ENCODE measurements at regions not wholly inside any gene's neighbourhood (a gene's known extent, or its start where the extent isn't known, plus 50 kb on each side); places are given as distances from the start of the nearest gene placed in this dataset.
"Not testable (repeated sequence)": the region's sequence is repeated elsewhere in the genome, so short reads cannot be mapped to it uniquely, and the experiment has no call there.

DNA sequence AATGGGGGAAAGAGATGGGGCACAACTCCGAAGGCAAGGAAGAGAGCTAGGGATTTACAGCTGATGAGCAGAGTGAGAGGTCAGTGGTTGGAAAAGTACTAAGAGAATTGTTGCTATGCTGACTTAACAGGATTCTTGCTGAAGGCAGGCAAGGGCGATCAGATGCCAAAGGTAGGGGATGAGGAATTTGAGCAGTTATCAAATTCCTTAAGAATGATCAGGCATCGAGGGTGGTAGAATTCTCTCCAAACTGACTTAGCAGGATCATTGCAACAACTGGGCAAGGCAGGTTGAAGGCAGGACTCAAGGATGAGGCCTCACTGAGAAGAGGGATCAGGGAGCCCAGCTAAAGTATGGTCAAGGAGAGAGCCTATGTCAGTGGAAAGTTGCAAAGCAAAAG, 171.0 kb downstream of the HSD17B3 start:
- no peak for DNase-seq

DNA sequence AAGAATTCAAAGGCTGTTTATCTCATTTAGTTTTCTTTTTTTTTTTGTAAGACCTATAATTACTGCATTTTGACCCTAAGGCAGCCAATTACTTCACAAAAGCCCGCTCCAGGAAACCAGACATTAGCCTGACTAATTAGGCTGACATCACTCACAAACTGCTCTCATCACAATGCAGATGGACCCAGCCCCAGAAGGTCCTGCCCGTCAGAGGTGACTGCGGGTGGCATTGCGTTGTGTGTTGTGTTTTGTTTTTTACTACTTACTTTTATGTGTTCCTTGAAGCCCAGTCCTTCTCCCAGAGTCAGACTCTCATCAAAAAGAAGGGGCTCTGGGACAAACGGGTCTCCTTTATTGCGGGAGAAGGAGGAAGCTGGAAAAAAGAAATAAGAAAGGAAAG, 172.2 kb downstream of the HSD17B3 start:
- no peak for DNase-seq

DNA sequence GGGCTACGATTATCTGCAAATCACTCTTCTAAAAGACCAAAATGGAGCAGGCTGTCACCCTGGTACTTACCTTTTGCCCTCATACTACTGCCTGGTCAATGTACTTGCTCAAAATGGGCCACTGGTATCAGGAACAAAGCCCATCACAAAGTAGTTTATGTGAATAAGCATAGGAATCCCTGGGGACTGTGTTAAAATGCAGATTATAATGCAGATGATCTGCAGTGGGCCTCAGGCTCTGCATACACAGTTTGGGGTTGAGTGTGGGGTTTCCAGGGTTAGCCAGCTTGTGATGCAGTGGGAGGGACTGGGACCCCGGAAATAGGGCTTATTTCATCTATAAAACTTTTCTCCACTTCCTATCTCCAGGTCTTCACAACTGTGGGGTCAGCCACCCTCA, 173.1 kb downstream of the HSD17B3 start:
- DNase-seq, result no peak

DNA sequence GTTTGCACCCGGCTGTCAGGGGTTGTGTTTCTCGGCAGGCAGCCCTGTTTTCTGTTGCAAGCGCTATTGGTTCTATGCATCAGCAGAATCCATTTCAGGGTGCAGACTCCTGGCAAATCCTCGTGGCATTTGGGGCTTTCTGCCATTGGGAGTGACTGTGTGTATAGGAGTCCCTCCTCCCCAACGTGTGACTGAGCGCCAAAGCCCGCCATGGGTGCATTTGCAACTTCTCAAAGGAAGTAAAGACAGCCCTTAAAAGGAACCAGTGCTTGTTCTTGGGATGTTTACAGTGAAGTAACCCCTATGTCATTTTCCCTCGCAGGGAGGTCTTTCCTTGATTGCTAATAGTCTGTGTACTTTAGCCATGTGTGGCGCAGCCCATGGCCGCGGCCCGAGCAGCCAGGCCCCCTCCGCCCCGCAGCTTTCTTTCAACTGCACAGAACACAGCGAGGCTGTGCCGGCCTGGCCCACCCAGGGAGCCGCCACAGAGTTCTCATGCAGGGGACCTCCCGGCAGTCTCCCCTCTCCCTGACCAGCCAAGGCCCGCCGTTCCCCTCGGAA, 175.6 kb downstream of the HSD17B3 start:
- DNase-seq, result no peak

DNA sequence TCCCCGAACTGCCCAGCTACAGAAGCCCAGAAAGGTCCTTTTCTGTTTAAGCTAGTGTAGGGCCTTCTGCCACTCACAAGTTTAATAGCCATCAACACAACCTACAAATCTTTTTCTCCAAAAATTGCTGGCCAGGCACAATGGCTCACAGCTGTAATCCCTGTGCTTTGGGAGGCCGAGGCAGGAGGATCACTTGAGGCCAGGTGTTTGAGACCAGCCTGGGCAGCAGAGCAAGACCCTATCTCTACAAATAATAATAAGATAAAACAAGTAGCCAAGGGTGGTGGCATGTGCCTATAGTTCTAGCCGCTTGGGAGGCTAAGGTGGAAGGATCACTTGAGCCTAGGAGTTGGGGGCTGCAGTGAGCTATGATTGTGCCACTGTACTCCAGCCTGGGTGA, 176.4 kb downstream of the HSD17B3 start:
- no peak for DNase-seq

DNA sequence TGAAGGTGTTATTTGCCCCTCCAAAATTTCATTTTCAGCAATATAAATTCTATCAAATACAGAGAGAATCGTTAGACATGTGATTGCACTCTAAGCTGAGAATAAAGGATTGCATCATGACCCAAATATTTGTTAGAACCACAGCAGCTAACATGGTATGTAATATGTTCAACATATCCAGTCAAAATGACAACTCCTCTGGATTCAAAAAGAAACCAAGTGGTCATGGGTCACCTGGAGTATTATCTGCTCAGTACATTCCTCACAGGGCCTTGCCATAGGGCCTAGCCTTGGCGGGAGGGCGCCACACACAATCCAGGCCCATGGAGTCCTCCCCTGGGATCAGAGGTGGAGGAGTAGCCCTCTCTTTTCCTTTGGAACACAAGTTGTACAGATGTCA, 179.2 kb downstream of the HSD17B3 start:
- DNase-seq, result no peak

DNA sequence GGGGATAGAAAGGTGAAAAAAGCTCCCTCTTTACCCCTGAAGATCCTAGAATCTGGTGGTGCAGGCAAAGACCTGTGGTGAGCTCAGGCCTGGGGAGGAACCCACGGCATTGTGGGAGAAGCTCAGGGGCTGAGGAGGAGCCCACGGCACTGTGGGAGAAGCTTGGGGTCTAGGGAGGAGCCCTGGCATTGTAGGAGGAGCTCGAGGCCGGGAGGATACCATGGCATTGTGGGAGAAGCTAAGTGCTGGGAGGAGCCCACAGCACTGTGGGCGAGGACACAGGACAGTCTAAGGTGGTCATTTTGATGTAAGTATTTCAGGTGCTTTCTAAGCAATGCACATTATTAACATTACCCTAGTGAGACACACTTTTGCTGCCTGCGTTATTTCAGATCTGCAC, 179.7 kb downstream of the HSD17B3 start:
- no peak for DNase-seq

DNA sequence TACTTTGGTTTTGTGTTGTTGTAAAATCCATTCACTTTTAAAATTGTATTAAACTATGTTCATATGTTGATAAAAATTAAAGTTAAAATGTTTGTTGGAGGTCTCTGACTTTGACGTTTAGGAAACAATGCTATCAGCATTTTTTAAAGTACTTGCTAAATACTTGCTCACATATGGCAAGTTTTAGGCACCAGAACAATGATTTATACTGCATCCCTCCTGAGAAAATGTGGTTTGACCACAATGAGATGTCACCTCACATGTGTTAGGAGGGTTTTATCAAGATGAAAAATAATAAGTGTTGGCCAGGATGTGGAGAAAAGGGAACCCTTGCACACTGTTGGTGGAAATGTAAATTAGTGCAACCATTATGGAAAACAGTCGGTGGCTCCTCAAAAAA, 180.8 kb downstream of the HSD17B3 start:
- DNase-seq, result no peak

DNA sequence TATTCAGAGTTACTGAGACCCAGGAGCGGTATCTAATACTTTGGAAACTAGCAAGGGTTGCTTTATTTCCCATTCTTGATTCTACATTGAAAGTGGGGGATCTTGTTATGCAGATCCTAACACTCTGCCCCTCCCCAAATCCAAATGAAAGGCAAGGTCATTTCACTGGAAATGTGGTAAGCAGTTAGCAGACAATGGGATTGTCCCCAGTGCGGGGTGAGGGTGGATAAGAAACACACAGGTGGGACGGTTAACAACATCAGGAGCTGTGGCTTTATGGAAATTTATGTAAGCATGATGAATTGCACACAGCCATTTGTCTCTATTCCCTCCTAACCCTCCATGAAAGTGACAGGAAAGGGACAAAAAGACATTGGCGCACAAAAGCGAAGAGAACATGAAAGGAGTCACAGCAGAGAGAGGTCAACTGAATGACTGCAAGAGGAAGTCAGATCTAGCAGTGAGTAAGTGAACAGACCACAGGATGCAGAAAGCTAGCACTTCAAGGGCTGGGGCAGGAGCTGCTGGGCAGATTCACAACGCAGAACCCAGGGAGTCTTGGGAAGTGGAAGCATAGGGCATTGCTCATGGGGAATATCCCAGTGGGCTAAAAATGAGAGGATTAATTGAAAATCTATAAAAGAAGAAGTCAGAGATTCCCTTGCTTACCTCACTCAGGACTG, 184.4 kb downstream of the HSD17B3 start:
- no peak for DNase-seq

DNA sequence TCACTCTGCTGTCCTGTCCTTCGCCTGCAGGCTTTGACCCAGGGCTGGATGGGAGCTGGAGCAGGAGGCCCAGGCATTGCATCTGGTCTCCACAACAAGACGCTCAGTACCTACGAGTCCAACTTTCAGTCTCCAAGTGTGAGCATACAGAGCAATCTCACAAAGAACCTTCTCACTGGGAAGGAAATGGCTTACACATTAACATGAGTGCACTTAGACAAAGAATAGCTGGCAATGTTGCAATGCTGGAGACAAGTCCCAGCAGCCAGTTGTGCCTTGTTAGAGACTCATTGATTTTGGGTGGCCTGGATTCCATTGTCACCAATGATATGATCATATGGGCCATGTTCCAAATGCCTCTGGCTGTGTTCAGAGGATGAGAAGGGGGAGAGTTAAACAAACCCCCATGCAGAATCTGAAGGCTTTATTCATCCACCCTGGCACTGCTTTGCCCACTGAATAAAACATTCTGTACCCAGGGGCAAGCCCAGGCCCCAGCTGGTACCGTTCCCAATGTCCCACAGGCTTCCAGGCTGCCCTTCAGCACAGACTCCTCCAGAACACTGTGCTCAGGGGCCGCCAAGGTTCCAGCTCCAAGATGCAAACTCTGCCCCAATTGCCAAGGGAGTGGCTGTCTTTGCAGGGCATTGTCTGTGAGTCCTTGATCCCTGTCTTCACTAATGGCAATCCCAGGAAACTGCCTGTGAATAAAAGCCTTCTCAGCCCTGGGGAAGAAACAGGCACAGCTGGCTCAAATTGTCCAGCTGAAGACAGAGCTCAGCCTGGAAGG, 185.5 kb downstream of the HSD17B3 start:
- no peak for DNase-seq

DNA sequence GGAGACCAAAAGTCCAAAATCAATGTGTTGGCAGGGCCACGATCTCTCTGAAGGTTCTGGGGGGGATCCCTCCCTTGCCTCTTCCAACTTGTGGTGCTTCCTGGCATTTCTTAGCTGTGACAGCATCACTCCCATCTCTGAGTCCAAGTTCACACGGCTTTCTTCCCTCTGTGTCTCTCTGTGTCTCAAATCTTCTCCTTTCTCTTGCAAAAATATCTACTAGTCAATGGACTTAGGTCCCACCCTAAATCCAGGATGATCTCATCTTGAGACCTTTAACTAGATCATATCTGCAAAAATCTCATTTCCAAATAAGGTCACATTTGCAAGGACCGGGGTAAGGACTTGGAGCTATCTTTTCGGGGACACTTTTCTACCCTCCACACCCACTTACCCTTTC, 186.1 kb downstream of the HSD17B3 start:
- DNase-seq, result no peak

DNA sequence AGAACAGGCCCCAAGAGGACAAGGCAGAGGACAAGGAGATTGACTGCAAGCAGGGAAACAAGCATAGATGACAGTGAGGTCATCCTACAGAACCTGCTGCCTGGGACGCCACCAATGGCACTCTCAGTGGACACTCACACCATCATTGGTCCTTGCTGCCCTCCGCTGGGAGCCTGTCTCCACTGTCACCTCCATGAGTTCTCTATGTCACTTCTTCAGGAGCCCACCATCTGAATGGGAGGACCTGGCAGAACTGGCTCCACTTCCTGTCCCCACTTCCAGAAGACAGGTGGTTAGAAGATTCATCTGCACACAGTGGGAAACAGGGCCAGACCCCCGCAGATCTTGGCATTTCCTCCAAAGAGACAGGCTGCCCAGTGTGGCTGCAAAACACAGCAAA, 188.9 kb downstream of the HSD17B3 start:
- no peak for DNase-seq

DNA sequence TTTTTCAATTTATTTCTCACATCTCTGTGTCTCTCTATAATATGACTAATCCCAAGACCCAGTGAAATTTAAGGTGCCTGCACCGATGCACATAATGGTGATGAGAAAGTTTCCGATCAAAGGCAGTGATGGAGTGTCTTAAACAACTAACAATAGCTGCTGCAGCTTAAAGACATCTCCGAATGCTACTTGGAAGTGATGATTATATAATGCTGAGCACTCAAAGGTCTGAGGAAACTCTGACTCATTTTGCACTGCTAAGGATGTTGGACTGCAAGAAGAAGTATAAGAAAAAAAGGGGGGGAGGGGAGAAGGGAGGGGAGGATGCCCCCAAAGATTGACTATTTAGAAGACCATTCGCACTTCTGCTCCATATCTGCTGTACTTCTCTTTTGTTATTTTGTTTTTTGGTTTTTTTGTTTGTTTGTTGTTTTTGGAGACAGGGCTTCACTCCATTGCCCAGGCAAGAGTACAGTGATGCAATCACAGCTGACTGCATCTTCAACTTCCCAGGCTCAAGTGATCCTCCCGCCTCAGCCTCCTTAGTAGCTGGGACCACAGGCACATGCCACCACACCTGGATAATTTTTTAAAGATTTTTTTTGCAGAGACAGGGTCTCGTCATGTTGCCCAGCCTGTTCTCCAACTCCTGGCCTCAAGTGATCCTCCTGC, 192.2 kb downstream of the HSD17B3 start:
- peak in 1 of 2 experiments; percentile 10 for DNase-seq

DNA sequence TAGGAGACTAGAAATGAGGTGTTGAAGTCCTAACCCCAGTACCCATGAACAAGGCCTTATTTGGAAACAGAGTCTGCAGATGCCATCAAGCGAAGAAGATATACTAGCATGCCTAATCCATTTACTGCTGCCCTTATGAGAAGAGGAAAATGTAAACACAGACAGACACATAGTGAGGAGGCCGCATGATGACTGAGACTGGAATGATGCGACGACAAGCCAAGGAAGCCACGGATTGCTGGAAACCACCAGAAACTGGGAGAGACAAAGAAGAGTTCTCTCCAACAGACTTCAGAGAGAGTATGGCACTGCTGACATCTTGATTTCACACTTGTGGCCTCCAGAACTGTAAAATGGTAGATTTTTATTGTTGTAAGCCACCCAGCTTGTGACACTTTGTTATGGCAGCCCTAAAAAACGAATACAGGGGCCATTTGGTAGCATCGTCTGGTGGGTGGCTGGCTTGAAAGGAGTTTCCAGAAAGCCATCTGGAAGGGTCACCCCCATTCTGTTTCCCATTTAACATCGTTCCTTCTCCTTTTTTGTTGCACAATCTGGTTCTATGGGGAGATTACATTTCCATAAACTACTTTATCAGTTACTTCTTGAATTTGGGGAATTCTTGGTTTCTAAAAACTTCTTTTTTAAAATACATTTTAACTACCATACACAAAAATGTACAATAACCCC, 193.1 kb downstream of the HSD17B3 start:
- no peak for DNase-seq

DNA sequence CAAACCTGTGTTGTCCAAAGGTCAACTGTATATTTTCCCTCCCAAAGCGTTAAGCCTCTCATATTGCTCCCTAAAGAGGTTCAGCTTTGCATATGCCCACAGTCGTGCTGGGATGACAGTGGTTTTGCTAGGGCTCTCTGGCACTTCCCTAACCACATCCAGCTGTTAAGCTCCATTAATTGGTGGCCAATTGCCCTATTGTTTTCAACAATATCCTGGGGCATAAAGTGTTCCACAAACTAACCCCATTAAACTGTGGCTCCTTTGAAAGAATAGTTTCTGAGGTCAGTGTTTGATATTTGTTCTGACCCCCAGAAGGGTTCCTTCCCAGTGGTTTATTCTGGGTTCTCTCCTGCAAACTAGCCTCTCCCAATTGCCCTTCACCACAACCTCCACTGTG, 194.5 kb downstream of the HSD17B3 start:
- no peak for DNase-seq

DNA sequence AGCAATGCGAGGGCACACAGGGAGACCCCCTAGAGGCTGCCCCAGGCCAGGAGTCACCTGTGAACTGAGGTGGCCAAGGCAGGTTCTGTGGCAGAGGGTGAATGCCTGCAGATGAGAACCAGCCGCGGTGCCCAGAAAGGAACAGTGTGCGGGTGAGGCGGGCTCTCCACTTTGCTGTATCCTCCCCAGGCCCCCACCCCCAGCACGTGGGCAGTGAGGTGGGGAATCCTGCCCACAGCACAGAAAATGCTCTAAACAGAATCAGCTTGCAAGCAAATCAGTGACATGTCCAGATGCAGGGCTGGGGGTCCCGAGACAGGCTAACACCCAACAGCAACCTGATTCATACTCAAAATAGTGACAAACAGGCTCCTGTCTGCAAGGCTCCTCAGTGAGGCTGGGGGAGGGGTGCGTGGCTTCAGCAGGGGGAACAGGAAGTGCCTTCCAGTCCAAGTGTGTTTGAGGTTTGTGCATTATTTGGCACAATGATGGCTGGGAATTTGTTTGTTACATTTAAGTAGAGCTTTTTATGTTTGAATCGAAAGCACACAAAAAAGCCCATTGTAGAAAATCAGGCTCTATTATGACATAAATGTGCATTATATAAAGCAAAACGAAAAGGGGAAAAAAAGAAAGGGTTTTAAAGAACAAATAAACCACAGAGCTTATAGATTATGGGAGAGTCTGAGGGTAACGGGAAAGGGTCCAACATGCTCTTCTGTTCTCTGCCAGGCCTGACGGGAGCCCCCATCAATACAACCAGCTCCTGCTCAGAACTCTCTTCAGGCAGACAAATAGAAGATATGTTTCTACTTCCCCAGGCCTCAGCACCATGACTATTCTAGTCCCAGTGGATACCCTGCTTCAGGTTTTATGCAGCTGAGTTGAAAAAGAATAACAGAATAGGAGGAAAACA, 201.3 kb downstream of the HSD17B3 start:
- DNase-seq, result peak; percentile 53 to 59

DNA sequence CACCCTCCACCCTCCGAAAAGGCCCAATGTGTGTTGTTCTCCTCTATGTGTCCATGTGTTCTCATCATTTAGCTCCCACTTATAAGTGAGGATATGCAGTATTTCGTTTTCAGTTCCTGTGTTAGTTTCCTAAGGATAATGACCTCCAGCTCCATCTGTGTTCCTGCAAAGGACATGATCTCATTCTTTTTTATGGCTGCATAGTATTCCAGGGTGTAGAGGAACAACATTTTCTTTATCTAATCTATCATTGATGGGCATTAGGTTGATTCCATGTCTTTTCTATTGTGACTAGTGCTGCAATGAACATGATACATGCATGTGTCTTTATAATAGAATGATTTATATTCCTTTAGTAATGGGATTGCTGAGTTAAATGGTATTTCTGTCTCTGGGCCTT, 211.3 kb downstream of the HSD17B3 start:
- not testable (repeated sequence) for DNase-seq

DNA sequence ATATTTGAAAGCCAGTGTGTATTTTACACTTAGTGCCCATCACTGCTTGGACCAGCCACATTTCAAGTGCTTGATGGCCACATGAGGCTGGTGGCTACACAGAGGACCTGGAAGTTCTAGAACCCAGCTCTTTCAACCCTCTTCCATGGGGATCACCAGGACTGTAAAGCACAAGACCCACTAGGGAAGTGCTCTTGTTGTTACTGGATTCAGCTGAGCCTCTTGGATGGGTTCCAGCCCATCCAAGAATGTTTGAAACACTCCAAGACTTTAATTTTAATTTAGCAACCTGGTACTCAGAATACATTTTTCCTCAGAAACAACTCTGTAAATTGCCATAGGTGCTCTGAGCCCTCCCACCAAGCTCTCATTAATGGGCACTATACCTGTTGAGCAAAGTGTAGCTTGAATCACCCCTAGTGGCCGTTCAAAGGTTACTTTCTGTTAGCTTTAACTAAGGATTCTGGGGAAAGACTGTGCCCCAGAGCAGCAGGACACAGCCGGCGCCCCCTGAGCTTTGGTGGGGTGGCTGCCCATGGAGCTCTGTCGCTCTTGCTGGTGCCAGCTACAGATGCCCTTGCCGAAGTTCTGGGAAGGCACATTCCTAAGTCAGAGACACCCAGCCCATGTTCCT, 212.4 kb downstream of the HSD17B3 start:
- DNase-seq, result no peak

DNA sequence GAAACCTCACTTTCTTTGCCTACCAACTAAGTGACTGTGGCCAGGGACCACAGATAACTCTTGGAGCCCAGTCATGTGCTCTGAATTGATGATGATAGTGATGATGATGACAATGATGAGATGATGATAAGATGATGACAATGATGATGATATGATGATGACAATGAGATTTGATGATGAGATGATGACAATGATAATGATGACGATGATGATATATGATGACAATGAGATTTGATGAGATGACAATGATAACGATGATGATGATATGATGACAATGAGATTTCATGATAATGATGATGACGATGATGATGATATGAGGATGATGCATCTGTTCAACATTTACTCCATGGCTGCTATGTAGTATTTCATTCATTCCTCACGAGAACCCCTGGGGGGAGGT, 213.0 kb downstream of the ERCC6L2 start:
- no peak for DNase-seq

DNA sequence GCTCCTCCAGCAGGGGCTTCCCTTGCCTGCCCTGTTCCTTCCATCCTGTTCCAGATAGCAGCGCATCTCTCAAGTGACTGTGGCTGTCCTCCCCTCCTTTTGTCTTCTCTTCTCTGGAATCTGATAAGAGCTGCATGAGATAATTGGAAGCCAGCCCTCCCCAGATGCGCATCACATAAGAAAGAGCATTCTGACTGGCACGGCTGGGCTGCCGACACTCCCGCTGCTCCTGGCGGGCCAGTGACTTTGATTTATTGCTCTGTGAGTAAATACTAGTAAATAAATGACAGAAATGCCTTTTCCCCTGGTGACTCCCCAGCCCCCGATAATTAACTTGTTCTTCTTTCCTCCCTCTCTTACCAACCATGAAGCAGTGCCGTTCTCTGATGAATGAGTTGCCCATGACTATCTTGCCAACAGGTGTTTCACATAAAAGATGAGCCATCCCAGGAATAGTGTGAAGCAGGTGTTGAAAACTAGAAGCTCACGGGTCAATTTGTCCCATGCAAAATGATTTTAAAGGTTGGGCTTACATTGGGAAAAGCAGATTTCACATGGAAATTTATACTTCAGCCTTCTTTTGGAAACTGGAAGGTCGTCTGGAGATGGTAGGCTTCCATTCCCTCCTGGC, 212.3 kb downstream of the ERCC6L2 start:
- no peak for DNase-seq

All from Kasumi-1 (cell line).